Activated naive CD4-positive, alpha-beta T cell treated with anti-CD3 and anti-CD28 coated beads for 36 hours (primary cell): ENCODE measurements at regions not wholly inside any gene's neighbourhood (a gene's known extent, or its start where the extent isn't known, plus 50 kb on each side); places are given as distances from the start of the nearest gene placed in this dataset.

Experiments used
- CTCF ChIA-PET: fragments of 350-600 bp; sonication (Branson Sonifier 250); formaldehyde crosslinking; loops from one replicate; lab custom pipeline; 2021; ENCODE audit warnings: antibody characterized with exemption; lab: Charles Lee
- DNase-seq: peaks from one replicate; pipeline ENCODE4 v3.0.0-alpha.2; 2020
- H3K27ac Mint-ChIP-seq: one replicate; pipeline ENCODE4 v1.8.0; 2021; ENCODE audit warnings: mild to moderate bottlenecking, mixed read lengths
- H3K27me3 Mint-ChIP-seq: one replicate; pipeline ENCODE4 v1.8.0; 2021; ENCODE audit warnings: low read depth, mixed read lengths
- H3K36me3 Mint-ChIP-seq: one replicate; pipeline ENCODE4 v1.8.0; 2021; ENCODE audit warnings: low read depth, mixed read lengths
- H3K4me1 Mint-ChIP-seq: one replicate; pipeline ENCODE4 v1.8.0; 2021; ENCODE audit warnings: low read depth, mixed read lengths
- H3K4me3 Mint-ChIP-seq: one replicate; pipeline ENCODE4 v1.8.0; 2021; ENCODE audit warnings: mild to moderate bottlenecking, moderate library complexity, mixed read lengths
- H3K9me3 Mint-ChIP-seq: one replicate; pipeline ENCODE4 v1.8.0; 2021; ENCODE audit warnings: mixed read lengths
- intact Hi-C: fragments of 100-400 bp; cut with micrococcal nuclease; formaldehyde crosslinking; loops from one replicate; pipeline ENCODE4 v1.15.1; 2023

- CTCF ChIA-PET = no interaction called here
- no peak for DNase-seq
- Mint-ChIP-seq H3K27me3 (no peaks in the 10 kb centered on the region), H3K27ac (no peak overlapping the region), H3K36me3 (no peaks in the 10 kb centered on the region), H3K4me1 (no peaks in the 10 kb centered on the region), H3K4me3 (no peak overlapping the region), H3K9me3 (no peaks in the 10 kb centered on the region)
- intact Hi-C loops = no loop called here
These were observed 872.0 kb upstream of the AGA start for GRCh38 chr4:178314287-178314686.

GRCh38 chr4:178316211-178316610 lies 874.0 kb upstream of the AGA start:
- Mint-ChIP-seq H3K27ac (no peak overlapping the region), H3K36me3 (peaks cover under 1% of the 10 kb centered on the region), H3K4me3 (no peak overlapping the region), H3K9me3 (peaks cover 9% of the 10 kb centered on the region), H3K27me3 (no peaks in the 10 kb centered on the region), H3K4me1 (no peaks in the 10 kb centered on the region)
- intact Hi-C loops = no loop called here
- CTCF ChIA-PET = no interaction called here
- DNase-seq = no peak

- Mint-ChIP-seq H3K4me1 (no peaks in the 10 kb centered on the region), H3K4me3 (no peak overlapping the region)
These were observed 877.8 kb upstream of the AGA start for GRCh38 chr4:178320003-178320402.

GRCh38 chr4:178322524-178323183 lies 880.4 kb upstream of the AGA start:
- Mint-ChIP-seq H3K36me3 (peaks cover 1% of the 10 kb centered on the region), H3K27ac (no peak overlapping the region), H3K27me3 (no peaks in the 10 kb centered on the region), H3K9me3 (peaks cover 16% of the 10 kb centered on the region), H3K4me3 (no peak overlapping the region), H3K4me1 (no peaks in the 10 kb centered on the region)
- CTCF ChIA-PET = no interaction called here
- intact Hi-C loops = no loop called here
- no peak for DNase-seq

More at GRCh38 chr4:178320003-178320402, 877.8 kb upstream of the AGA start:
- Mint-ChIP-seq H3K36me3 (peaks cover 1% of the 10 kb centered on the region), H3K27me3 (no peaks in the 10 kb centered on the region), H3K9me3 (peaks cover 13% of the 10 kb centered on the region), H3K27ac (no peak overlapping the region)
- DNase-seq = no peak
- CTCF ChIA-PET = no interaction called here
- intact Hi-C loops = no loop called here

- Mint-ChIP-seq H3K27me3 (no peaks in the 10 kb centered on the region), H3K27ac (no peak overlapping the region), H3K4me3 (no peak overlapping the region), H3K36me3 (no peaks in the 10 kb centered on the region), H3K9me3 (peaks cover 5% of the 10 kb centered on the region), H3K4me1 (no peaks in the 10 kb centered on the region)
- CTCF ChIA-PET = no interaction called here
- DNase-seq = no peak
- intact Hi-C loops = no loop called here
These were observed 887.1 kb upstream of the AGA start for GRCh38 chr4:178329226-178329872.

GRCh38 chr4:178333355-178333754 lies 891.1 kb upstream of the AGA start:
- DNase-seq = no peak
- Mint-ChIP-seq H3K4me1 (no peaks in the 10 kb centered on the region), H3K9me3 (peaks cover 13% of the 10 kb centered on the region), H3K27ac (no peak overlapping the region), H3K27me3 (no peaks in the 10 kb centered on the region), H3K4me3 (no peak overlapping the region), H3K36me3 (no peaks in the 10 kb centered on the region)
- intact Hi-C loops = no loop called here
- CTCF ChIA-PET = no interaction called here

- H3K27me3 Mint-ChIP-seq = no peaks in the 10 kb centered on the region
- no peak overlapping the region for H3K27ac Mint-ChIP-seq
- H3K4me1 Mint-ChIP-seq = no peaks in the 10 kb centered on the region
- intact Hi-C loops = no loop called here
- peaks cover 11% of the 10 kb centered on the region for H3K9me3 Mint-ChIP-seq
- no peak for DNase-seq
- no peaks in the 10 kb centered on the region for H3K36me3 Mint-ChIP-seq
- CTCF ChIA-PET = no interaction called here
- no peak overlapping the region for H3K4me3 Mint-ChIP-seq
These were observed 897.5 kb upstream of the AGA start for GRCh38 chr4:178339769-178340168.

- Mint-ChIP-seq H3K27ac (no peak overlapping the region), H3K27me3 (no peaks in the 10 kb centered on the region), H3K36me3 (no peaks in the 10 kb centered on the region), H3K9me3 (peaks cover 11% of the 10 kb centered on the region), H3K4me1 (no peaks in the 10 kb centered on the region), H3K4me3 (no peak overlapping the region)
- DNase-seq = no peak
- intact Hi-C loops = no loop called here
- CTCF ChIA-PET = no interaction called here
These were observed 898.2 kb upstream of the AGA start for GRCh38 chr4:178340468-178340867.

GRCh38 chr4:178344096-178344495 lies 901.9 kb upstream of the AGA start:
- intact Hi-C loops = no loop called here
- Mint-ChIP-seq H3K4me1 (no peaks in the 10 kb centered on the region), H3K27ac (no peak overlapping the region), H3K4me3 (no peak overlapping the region), H3K36me3 (no peaks in the 10 kb centered on the region), H3K9me3 (no peaks in the 10 kb centered on the region), H3K27me3 (no peaks in the 10 kb centered on the region)
- no peak for DNase-seq
- CTCF ChIA-PET = no interaction called here

- Mint-ChIP-seq H3K4me3 (no peak overlapping the region), H3K4me1 (no peaks in the 10 kb centered on the region), H3K27ac (no peak overlapping the region), H3K36me3 (no peaks in the 10 kb centered on the region), H3K9me3 (no peaks in the 10 kb centered on the region), H3K27me3 (no peaks in the 10 kb centered on the region)
- CTCF ChIA-PET = no interaction called here
- intact Hi-C loops = no loop called here
- no peak for DNase-seq
These were observed 904.9 kb upstream of the AGA start for GRCh38 chr4:178347111-178347510.

GRCh38 chr4:178349601-178350000 lies 907.4 kb upstream of the AGA start:
- Mint-ChIP-seq H3K27ac (no peak overlapping the region), H3K4me1 (no peaks in the 10 kb centered on the region)

GRCh38 chr4:178351185-178351584 lies 908.9 kb upstream of the AGA start:
- intact Hi-C loops = no loop called here
- no peaks in the 10 kb centered on the region for H3K4me1 Mint-ChIP-seq
- no peaks in the 10 kb centered on the region for H3K27me3 Mint-ChIP-seq
- no peak for DNase-seq
- no peaks in the 10 kb centered on the region for H3K36me3 Mint-ChIP-seq
- CTCF ChIA-PET = no interaction called here
- H3K9me3 Mint-ChIP-seq = peaks cover 3% of the 10 kb centered on the region
- no peak overlapping the region for H3K27ac Mint-ChIP-seq
- H3K4me3 Mint-ChIP-seq = no peak overlapping the region

More at GRCh38 chr4:178349601-178350000, 907.4 kb upstream of the AGA start:
- intact Hi-C loops = no loop called here
- Mint-ChIP-seq H3K36me3 (no peaks in the 10 kb centered on the region), H3K4me3 (no peak overlapping the region), H3K9me3 (peaks cover 3% of the 10 kb centered on the region), H3K27me3 (no peaks in the 10 kb centered on the region)
- CTCF ChIA-PET = no interaction called here
- no peak for DNase-seq

GRCh38 chr4:178356725-178357124 lies 914.5 kb upstream of the AGA start:
- CTCF ChIA-PET = no interaction called here
- no peak overlapping the region for H3K4me3 Mint-ChIP-seq
- no peak for DNase-seq
- no peak overlapping the region for H3K27ac Mint-ChIP-seq
- H3K27me3 Mint-ChIP-seq = no peaks in the 10 kb centered on the region
- H3K9me3 Mint-ChIP-seq = peaks cover 12% of the 10 kb centered on the region
- intact Hi-C loops = no loop called here
- no peaks in the 10 kb centered on the region for H3K36me3 Mint-ChIP-seq
- H3K4me1 Mint-ChIP-seq = no peaks in the 10 kb centered on the region
